ENCODE measurements at regions not wholly inside any gene's neighbourhood (a gene's known extent, or its start where the extent isn't known, plus 50 kb on each side); places are given as distances from the start of the nearest gene placed in this dataset.
"Not testable (repeated sequence)": the region's sequence is repeated elsewhere in the genome, so short reads cannot be mapped to it uniquely, and the experiment has no call there.

DNA sequence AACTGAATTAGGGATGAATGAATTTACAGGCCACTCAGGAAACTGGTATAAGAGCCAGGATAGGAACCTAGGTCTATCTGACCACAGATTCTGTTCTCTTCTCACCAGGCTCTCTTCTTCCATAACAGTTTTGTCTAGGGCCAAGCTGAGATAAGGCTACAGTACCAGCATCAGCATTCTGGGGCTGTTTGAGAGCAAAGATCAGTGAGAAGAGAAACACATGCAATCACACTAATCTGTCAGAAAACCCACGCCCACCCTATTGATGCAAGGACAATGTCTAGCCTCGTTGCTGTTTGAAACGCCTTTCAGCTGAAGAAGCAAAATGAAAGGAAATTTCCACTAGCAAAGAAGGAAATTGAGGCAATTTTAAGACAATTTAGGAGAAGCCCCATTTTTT, 137.7 kb downstream of the LCA5 start:
- no peaks in the 10 kb centered on the region for H4K20me1 ChIP-seq (ENCODE audit: insufficient read depth, low read length)
- no peaks in the 10 kb centered on the region for H3K4me1 ChIP-seq (ENCODE audit: insufficient read depth, low read length)
- H3K4me3 ChIP-seq (ENCODE audit: insufficient read depth, low read depth, low read length), result no peak overlapping the region
- Mint-ChIP-seq H3K27ac (ENCODE audit: unreplicated experiment) (no peak overlapping the region), H3K4me1 (ENCODE audit: low read depth, unreplicated experiment) (no peaks in the 10 kb centered on the region), H3K27me3 (ENCODE audit: low read depth, unreplicated experiment) (no peaks in the 10 kb centered on the region), H3K4me3 (ENCODE audit: unreplicated experiment) (no peak overlapping the region), H3K36me3 (ENCODE audit: low read depth, unreplicated experiment) (peaks cover 2% of the 10 kb centered on the region), H3K9me3 (ENCODE audit: unreplicated experiment) (peaks cover 2% of the 10 kb centered on the region)
- TF ChIP-seq, protein P1, sequence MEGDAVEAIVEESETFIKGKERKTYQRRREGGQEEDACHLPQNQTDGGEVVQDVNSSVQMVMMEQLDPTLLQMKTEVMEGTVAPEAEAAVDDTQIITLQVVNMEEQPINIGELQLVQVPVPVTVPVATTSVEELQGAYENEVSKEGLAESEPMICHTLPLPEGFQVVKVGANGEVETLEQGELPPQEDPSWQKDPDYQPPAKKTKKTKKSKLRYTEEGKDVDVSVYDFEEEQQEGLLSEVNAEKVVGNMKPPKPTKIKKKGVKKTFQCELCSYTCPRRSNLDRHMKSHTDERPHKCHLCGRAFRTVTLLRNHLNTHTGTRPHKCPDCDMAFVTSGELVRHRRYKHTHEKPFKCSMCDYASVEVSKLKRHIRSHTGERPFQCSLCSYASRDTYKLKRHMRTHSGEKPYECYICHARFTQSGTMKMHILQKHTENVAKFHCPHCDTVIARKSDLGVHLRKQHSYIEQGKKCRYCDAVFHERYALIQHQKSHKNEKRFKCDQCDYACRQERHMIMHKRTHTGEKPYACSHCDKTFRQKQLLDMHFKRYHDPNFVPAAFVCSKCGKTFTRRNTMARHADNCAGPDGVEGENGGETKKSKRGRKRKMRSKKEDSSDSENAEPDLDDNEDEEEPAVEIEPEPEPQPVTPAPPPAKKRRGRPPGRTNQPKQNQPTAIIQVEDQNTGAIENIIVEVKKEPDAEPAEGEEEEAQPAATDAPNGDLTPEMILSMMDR (IDR thresholded peaks at IDR 0.05; ENCODE audit: insufficient read depth, low read depth, low read length), result no peak
- TF ChIP-seq EZH2 (IDR thresholded peaks at IDR 0.05; ENCODE audit: insufficient read depth, low read length), result no peak
- DNase-seq (ENCODE audit: low read depth) (no peak), FAIRE-seq (no peak)
- no peak overlapping the region for H3K4me2 ChIP-seq (ENCODE audit: low read length)
- H3K9me3 ChIP-seq (ENCODE audit: insufficient read depth, low read depth, low read length), result no peaks in the 10 kb centered on the region
- no peaks in the 10 kb centered on the region for H3K27me3 ChIP-seq (ENCODE audit: insufficient read depth, low read length)
- no peak overlapping the region for H3K27ac ChIP-seq (ENCODE audit: low read depth, low read length)
- H3K9ac ChIP-seq (ENCODE audit: low read length), result no peak overlapping the region
- no peaks in the 10 kb centered on the region for H3K36me3 ChIP-seq (ENCODE audit: insufficient read depth, low read length)
- no peak overlapping the region for H2AFZ ChIP-seq (ENCODE audit: low read depth, low read length)
- H3K79me2 ChIP-seq (ENCODE audit: insufficient read depth, low read length), result no peaks in the 10 kb centered on the region

DNA sequence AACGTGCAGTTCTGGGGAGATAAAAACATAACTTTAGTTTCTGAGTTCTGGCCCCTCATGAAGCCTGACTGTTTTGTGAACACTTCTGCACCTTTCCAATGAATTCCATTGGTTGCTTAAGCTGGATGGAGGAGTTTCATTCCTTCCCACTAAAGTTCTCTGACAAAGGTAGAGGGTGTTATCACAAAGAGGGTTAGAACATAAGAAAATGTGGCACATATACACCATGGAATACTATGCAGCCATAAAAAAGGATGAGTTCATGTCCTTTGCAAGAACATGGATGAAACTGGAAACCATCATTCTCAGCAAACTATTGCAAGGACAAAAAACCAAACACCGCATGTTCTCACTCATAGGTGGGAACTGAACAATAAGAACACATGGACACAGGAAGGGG, 138.6 kb downstream of the LCA5 start:
- H3K4me3 Mint-ChIP-seq (ENCODE audit: unreplicated experiment); H2AFZ ChIP-seq (ENCODE audit: low read depth, low read length); H3K4me2 ChIP-seq (ENCODE audit: low read length); H3K36me3 ChIP-seq (ENCODE audit: insufficient read depth, low read length); H3K4me1 Mint-ChIP-seq (ENCODE audit: low read depth, unreplicated experiment); H3K27me3 ChIP-seq (ENCODE audit: insufficient read depth, low read length); H3K36me3 Mint-ChIP-seq (ENCODE audit: low read depth, unreplicated experiment); H3K79me2 ChIP-seq (ENCODE audit: insufficient read depth, low read length); H3K27ac ChIP-seq (ENCODE audit: low read depth, low read length); FAIRE-seq; H3K4me1 ChIP-seq (ENCODE audit: insufficient read depth, low read length); H3K27me3 Mint-ChIP-seq (ENCODE audit: low read depth, unreplicated experiment); H4K20me1 ChIP-seq (ENCODE audit: insufficient read depth, low read length); DNase-seq (ENCODE audit: low read depth); H3K9me3 Mint-ChIP-seq (ENCODE audit: unreplicated experiment); H3K27ac Mint-ChIP-seq (ENCODE audit: unreplicated experiment); H3K9me3 ChIP-seq (ENCODE audit: insufficient read depth, low read depth, low read length); H3K4me3 ChIP-seq (ENCODE audit: insufficient read depth, low read depth, low read length); H3K9ac ChIP-seq (ENCODE audit: low read length): not testable (repeated sequence)

DNA sequence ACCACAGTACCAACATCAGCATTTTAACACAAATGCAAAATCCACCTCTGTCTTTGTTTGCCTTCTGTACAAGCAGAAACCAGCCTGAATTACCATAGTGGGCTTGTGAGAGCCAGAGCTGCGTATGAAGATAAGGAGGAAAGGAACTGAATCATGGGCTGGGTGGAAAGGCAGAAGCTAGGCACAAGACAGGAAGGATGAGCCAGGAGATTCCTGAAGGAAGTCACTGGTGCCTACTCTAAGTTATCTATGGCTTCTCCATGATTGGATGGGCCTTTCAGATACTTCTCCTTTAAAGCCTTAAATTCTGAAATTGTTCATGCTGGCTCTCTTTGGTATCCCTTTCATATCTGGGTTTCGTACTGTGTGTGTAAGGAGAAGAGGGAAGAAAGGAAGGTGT, 140.6 kb downstream of the LCA5 start:
- Histone ChIP-seq H3K9me3 (ENCODE audit: insufficient read depth, low read depth, low read length) (no peaks in the 10 kb centered on the region), H2AFZ (ENCODE audit: low read depth, low read length) (no peak overlapping the region), H3K4me2 (ENCODE audit: low read length) (no peak overlapping the region), H3K27me3 (ENCODE audit: insufficient read depth, low read length) (no peaks in the 10 kb centered on the region), H3K9ac (ENCODE audit: low read length) (no peak overlapping the region), H3K79me2 (ENCODE audit: insufficient read depth, low read length) (no peaks in the 10 kb centered on the region), H3K36me3 (ENCODE audit: insufficient read depth, low read length) (no peaks in the 10 kb centered on the region), H3K4me1 (ENCODE audit: insufficient read depth, low read length) (no peaks in the 10 kb centered on the region), H3K27ac (ENCODE audit: low read depth, low read length) (no peak overlapping the region), H3K4me3 (ENCODE audit: insufficient read depth, low read depth, low read length) (no peak overlapping the region), H4K20me1 (ENCODE audit: insufficient read depth, low read length) (no peaks in the 10 kb centered on the region)
- Mint-ChIP-seq H3K36me3 (ENCODE audit: low read depth, unreplicated experiment) (no peaks in the 10 kb centered on the region), H3K27ac (ENCODE audit: unreplicated experiment) (no peak overlapping the region), H3K27me3 (ENCODE audit: low read depth, unreplicated experiment) (no peaks in the 10 kb centered on the region), H3K4me3 (ENCODE audit: unreplicated experiment) (no peak overlapping the region), H3K9me3 (ENCODE audit: unreplicated experiment) (peaks cover 2% of the 10 kb centered on the region), H3K4me1 (ENCODE audit: low read depth, unreplicated experiment) (no peaks in the 10 kb centered on the region)
- TF ChIP-seq, protein P1 (IDR thresholded peaks at IDR 0.05; ENCODE audit: insufficient read depth, low read depth, low read length), result no peak
- TF ChIP-seq EZH2 (IDR thresholded peaks at IDR 0.05; ENCODE audit: insufficient read depth, low read length), result no peak
- FAIRE-seq, result no peak
- no peak for DNase-seq (ENCODE audit: low read depth)

All from astrocyte (in vitro differentiated cells and primary cell).